TTC549 (cell line): ENCODE measurements at regions not wholly inside any gene's neighbourhood (a gene's known extent, or its start where the extent isn't known, plus 50 kb on each side); places are given as distances from the start of the nearest gene placed in this dataset.

Experiments used
- FAIRE-seq: peaks from 2 replicates; lab custom pipeline; 2012; peaks lifted over from hg19 to GRCh38; lab: Jason Lieb, UNC

DNA sequence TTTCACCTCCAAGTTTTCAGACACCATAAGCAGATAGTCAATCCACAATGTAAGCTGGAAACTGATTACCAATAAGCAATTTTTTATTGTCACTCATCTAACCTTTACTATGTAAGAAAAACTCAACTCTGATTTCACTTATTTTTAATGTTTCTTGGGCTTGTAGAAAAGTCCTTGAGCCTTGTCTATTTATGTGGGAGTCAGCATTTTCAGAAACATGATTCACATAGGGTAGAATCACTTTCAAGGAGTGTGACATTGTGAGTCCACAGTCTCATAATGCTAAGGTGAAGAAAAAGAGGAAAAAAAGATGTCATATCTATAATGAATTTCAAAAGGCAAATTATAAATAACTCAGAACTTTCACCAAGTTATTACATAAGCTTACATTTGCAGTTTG is 2167.9 kb upstream of the C9orf72 start:
- no peak for FAIRE-seq

DNA sequence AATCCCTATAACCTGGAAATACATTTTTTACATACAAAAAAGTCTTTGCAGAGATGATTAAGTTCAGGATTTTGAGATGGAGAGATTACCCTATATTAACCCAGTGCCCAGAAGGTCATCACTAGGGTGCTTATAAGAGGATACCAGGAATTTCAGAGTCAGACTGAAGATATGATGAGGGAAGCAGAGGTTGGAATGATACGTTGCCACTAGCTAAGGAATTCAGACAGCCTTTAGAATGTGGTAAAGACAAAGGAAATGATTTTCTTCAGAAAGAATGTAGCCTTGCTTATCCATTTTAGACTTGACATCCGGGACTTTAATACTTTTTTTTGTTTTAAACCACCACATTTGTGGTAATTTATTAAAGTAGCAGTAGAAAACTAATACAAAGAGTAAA is 2176.8 kb upstream of the C9orf72 start:
- FAIRE-seq: no peak

DNA sequence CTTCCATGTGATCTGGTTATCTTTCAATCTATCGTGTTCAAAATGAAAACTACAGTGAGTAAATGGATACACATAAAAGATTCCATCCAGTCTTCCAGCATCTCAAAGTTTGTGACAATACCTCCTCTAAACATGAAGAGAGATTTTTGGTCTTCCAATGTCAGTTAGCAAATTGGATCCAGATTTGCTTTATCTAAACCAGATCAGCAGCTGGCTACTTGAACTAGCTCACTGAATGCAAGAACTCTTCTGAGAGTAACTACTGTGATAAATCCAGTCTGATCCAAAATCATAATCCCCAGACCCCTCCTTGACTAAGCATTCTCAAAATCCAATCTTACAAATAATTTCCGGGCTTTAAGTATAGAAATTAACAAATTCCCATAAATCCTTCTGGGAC is 2177.9 kb upstream of the C9orf72 start:
- FAIRE-seq: no peak

DNA sequence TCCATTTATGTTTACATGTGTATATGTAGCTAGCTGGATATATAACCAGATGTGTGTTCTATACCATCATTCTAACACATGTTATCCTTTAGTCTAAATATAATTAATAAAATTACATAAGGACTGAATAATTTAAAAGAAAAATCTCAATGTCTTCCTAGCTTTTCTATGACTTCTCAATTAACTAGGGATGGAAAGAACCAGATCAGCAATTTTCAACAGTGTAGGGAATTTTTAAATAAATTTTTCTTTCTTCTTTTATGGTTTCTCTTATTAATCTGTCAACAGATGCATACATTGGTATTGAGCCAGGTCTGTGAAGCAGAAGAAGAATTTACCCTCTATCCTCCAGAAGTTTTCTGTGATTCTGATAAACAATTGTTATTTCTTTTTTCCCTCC is 2180.4 kb upstream of the C9orf72 start:
- no peak for FAIRE-seq

DNA sequence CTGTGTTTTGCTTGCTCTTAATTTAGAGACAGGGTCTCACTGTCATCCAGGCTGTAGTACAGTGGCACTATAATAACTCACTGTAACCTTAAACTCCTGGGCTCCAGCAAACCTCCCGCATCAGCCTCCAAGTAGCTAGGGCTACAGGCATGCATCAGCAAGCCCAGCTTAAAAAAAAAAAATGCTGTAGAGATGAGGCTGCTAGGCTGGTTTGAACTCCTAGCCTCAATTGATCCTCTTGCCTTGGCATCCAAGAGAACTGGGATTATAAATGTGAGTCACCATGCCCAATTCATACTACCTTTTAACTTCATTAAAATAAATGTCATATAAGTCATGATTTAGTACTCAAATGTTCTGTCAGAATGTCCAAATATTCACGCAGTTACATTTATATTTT is 2195.7 kb upstream of the C9orf72 start:
- no peak for FAIRE-seq

DNA sequence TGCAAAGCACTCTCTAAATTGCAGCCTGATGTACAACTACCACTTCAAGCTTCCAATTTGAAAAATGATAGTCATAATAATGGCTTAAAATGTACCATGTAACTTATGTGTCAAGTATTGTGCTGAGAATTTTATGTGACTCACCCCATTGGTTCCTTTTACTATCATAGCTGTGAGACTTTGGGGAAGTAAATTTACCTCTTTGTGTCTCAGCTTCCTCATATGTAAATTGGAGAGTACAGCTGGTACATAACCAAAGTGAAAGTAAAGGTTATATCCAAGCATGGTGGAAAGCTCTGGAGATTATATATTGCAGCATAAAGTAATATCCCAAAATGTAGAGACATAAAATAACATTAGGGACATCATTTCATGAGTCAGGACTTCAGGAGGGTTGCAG is 2200.4 kb upstream of the C9orf72 start:
- FAIRE-seq: no peak

DNA sequence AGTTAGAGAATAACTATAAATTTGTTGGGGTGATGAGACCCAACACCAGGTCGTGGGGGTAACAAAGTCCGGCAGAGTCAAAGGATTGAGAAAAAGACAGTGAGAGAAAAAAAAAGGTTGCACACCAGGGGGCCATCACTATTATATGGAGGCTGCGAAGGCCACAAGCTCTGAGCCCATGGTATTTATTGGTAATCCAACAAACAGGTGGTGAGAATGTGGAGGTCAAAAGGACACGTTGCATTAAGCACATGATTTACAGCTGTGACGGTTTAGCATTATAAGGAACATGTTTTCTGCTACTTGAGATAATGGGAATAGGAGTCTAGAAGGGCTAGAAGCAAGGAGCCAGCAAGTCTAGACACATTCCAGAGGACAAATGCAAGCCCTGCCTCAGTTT is 2202.2 kb upstream of the C9orf72 start:
- FAIRE-seq: no peak

DNA sequence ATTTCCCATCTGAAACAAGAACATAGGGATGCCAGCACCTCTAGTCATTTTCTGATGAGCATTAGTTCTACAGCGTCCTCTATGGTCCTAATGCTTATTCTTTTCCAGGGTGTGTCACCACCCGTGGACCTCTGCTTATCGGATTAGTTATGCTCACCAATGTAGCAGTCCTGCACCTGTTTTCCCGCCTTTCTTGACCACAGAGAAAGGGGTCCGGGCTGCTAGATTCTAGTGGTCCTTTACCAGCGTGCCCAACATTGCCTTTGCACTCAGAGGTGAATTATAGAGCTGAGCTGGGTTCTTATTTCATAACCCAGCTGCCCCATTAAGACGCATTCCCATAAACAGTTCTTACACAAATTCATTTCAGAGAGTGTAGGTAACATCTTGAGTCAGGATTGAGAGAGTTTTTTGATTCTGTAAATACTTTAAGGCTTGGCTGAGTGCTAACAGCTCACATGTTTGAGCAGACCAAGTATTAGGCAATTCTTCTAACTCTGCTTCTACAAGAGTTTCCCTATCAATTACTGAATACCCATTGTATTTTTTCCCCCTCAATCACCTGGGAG is 2205.1 kb upstream of the C9orf72 start:
- FAIRE-seq: no peak

DNA sequence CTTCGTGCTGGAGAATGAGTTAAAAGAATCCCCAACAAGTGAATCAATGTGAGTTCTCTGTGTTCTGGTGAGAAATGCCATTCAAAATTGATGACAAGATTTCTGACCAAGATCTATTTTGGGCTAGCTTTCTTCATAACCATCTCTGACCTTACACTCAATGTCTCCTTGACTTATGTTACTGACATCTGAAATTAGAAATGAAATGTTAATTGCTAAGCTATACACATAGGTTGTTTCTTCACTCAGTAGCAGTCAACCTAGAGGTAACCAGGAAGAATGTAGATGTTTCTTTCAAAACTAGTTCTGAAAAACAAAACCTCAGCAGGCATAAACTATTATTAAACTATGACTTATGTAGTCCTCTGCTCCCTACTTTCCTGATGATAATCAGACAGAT is 2220.7 kb upstream of the C9orf72 start:
- FAIRE-seq: no peak

DNA sequence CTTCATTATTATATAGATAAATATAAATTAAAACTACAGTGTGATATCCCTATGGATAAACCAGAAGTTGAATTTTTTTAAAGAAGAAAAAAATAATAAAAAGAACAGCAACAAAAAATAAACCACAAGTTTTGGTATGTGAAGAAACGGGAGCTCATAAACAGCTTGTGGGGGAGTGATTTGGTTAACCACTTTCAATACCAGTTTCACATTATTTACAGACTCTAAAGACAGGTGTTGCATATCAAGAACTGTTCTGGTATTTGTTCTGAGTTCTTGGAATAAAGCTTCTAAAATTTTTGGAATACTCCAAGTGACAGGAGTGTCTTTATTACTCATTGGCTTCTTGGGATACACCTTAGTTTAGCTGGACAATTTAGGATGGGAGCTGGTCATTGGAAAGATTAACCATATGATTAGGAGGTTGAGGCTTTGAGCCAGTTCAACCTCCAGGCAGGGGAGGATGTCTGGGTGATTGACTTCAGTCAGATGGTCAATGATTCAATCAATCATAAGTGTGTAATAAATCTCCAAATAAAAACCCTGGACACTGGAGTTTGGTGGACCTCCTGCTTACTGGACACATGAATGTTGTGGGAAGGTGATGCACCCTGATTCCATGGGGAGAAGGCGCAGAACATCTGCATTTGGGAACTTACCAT is 2223.1 kb upstream of the C9orf72 start:
- no peak for FAIRE-seq

DNA sequence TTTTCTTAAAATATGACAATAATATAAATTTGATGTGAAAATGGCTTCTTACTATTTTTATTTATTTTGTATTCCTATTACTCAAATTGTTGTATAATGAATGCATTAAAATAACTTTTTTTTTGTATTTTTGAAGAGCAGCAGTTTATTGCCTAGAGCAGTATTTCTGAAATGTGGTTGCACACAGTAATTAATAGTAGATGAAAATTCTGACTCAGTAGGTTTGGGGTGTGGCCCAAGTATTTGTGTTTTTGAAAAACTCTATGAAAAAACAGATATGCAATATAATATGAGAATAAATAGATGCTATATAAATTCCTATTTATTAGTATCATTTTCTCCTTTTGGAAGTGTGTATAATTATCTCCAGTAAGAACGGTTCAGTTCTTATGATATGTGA is 2225.3 kb upstream of the C9orf72 start:
- no peak for FAIRE-seq

DNA sequence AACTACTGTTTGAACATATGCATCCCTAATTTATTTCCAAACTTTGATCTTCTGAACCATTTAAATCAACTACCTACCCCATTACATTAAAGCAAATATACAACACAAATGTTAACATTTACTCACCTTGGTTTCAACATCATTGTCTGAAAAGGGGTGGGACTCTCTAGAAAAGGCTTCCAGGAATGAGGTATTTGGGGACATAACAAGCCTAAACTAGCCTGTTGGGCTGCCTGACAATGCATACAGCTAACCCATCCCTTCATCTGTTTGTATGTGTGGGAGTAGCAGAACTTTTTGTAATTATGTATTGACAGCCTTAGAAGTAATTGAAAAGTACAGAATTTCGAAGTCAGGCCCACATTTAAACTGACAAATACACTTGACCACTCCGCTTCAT is 2225.9 kb upstream of the C9orf72 start:
- no peak for FAIRE-seq

DNA sequence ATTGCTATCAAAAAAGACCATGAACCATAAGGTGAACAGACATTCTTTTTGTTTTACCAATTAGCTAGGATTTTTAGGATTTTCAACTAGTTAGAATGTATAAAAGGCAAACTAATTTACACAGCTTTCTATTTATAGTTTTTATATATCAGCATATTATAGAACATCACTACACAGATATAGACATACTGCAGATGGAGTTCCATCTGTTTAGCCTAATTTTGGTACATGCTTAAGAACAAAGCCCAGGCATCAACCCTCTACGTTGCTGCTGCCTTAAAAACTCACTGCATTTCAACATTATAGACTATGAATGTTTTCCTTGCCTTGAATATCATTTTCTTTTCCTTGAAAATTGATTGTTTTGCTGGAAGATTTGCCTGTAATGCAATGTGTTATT is 2227.5 kb upstream of the C9orf72 start:
- FAIRE-seq: no peak

DNA sequence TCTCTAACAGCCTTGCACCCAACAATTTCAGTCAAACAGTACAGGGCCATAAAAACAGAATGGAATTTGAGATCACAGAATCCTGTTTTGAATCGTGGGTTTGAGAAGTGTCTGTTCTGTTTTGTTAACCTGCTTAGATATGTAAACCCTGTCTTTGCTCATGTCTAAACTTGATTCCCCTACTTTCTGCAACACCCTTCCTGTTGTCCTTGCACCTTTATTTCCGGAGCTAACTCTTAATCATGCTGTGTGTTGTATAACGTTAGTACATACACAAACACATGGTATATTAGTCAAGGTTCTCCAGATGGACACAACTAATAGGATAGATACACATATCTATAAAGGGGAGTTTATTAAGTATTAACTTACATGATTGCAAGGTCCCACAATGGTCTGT is 2229.2 kb upstream of the C9orf72 start:
- FAIRE-seq: no peak

DNA sequence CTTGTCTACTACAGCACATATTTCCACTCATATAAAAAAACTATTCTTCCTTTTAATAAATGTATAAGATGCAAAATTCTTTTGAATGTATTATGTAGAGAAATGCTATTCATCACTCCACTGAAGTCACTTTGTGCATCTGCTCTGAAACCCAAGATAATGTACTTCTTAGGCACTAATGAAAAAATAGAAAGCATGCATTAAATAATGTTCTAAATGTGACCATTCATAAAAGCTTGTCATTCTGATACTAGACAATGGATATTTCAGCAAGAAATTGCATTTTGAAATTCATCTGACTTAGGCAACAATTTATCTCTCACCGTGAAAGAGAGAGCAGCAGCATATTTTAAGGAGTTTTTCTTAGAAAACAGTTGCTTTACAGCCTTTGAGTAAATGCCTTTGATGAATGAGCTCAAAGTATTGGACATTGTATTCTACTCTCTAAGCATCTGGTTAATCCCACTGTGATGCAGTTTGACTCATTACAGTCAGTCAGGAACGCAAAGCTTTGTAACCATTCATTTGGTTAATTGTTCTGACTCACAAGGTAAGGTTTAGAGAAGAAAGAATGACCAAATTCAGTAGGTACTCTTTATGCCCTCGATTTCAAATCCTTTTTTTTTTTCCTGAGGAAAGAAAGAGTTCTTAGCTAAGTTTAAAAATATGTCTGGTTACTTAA is 2233.8 kb upstream of the C9orf72 start:
- FAIRE-seq: no peak

DNA sequence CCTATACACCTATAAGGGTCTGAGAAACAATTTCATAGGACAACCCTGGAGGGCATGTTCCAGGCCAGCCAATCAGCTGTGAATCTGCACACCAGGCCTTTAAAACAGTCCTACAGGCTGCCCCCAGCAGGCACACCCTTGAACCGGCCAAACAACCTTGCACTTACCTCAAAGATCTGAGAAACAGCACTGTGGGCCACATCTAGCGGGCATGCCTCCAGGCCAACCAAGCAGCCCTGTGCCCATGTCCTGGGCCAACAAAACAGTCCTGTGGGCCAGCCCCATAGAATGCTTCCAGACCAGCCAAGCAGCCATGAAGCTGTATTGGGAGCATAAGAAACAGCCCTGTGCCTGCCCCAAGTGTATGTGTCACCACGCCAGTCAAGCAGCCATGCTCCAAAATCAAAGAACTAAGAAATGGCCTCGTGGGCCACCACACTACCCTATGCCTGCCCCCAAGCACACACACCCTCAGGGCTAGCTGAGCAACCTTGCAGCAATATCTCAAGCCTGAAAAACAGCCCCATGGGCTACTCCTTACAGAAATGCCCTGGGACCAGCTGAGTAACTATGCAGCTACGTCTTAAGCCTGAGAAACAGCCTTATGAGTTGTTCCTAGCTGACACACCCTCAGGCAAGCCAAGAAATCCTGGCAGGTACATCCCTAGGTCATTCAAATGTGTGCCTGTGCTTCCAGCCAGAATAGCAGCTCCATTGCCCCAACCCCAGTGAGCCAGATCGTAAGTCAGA is 2243.8 kb upstream of the C9orf72 start:
- FAIRE-seq: no peak

DNA sequence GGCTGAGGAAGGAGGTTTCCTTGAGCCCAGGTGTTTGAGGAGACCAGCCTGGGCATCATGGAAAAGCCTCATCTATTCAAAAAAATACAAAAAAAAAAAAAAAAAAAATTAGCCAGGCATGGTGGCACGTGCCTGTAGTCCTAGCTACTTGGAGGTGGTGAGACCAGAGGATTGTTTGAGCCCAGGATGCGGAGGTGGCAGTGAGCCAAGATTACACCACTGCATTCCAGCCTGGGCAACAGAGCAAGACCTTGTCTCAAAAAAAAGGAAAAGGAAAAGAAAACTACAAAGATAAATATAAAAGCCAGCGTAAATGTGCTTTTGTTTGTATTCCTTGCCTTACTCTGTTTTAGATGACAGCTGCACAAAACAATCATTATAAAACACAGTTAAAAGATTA is 2249.2 kb upstream of the C9orf72 start:
- FAIRE-seq: no peak

DNA sequence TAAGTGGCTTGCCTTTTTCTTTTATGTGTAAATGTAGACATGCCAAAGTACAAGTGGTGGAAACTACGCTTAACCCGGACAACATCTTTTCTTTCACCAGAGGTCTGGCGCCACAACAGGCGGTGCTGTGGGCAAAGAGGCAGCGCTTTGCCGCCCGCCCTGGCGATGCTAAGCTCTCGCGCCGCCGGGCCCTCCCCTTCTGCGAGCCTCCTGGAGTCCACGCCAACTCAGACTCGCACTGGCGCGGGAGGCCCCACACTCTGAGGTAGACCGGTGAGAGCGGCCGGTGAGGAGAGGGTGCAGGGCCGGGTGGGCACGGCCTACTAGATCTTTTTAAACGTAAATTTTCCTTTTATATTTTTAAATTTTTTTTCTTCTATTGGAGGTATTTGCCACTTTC is 2253.1 kb upstream of the C9orf72 start:
- no peak for FAIRE-seq

DNA sequence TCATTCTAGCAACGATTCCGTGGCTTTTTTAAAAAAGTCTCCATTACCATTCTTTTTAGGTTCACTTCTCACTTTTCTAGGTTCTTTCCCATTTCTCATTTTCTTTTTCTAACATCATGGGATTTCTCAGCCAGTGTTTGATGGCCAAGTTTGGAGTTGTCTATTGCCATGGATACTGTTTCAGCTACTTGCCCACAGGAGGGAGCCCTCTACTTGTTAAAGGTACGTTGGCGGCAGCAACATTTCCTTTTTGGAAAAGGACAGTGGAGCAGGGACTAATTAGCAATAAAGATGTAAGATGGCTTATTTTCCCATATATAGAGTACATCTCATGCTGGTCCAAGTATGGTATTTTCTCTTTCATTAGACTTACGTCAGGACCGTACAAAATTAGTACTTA is 2257.5 kb upstream of the C9orf72 start:
- no peak for FAIRE-seq

DNA sequence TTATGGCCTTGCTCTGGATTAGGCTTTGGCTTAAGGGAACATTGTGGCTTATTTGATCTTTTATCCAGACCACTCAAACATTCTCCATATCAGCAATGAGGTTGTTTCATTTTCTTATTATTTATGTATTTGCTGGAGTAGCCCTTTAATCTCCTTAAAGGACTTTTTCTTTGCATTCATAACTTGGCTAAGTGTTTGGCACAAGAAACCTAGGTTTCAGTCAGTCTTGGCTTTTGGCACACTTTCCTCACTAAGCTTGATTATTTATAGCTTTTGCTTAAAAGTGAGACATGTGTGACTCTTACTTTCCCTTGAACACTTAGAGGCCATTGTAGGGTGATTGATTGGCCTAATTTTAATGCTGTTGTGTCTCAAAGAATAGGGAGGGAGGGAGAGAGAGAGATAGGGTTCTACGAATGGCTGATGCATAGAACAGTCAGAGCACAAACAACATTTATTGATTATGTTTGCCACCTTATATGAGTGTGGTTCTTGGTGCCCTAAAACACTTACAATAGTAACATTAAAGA is 2265.3 kb upstream of the C9orf72 start:
- no peak for FAIRE-seq

DNA sequence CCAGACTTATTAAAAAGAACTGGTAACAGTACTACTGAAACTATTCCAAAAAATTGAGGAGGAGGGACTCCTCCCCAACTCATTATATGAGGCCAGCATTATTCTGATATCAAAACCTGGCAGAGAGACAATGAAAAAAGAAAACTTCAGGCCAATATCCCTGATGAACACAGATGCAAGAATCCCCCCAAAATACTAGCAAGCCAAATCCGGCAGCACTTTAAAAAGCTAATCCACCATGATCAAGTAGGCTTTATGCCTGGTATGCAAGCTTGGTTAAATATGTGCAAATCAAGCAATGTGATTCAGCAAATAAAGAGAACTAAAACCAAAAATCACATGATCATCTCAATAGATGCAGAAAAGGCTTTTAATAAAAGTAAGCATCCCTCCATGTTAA is 2271.0 kb upstream of the C9orf72 start:
- no peak for FAIRE-seq

DNA sequence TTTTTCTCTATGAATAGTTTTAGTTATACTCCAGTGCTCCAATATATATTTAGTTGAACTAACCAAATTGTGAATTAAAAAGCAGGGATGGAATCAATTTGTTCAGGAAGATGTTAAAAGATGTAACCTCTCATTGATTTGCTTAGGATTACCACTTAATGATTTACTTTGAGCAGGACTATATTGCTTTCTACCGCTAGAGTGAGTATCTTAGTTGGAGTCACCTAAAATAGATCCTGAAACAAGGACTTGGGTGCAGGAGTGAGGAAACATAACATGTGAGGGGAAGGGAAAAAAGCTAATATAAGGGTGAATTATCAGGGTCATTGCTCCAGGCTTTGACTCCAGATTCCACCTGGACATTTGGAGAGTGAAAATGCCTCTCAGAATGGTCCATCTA is 2277.4 kb upstream of the C9orf72 start:
- FAIRE-seq: no peak

DNA sequence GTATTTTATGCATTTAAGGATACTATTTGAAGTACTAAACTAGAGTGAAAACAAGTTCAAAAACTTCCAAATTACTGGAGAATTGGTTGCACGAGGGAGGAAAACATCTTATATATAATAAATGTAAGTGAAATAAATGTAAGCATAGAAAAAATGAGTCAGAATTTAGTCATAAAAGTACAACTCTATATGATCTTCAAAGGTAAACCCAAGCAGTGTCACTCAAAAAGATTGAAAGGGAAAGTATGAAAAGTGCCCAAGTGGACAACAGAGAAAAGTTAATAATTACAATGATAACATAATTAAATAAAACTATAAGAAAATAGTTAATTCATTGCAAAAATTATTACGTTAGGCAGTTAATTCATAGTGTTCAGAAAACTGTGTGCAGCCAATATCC is 2288.5 kb upstream of the C9orf72 start:
- no peak for FAIRE-seq
